GM19328 (cell line): ENCODE measurements at regions not wholly inside any gene's neighbourhood (a gene's known extent, or its start where the extent isn't known, plus 50 kb on each side); places are given as distances from the start of the nearest gene placed in this dataset.
"Not testable (repeated sequence)": the region's sequence is repeated elsewhere in the genome, so short reads cannot be mapped to it uniquely, and the experiment has no call there.

ENCODE experiments used
- ATAC-seq: cut with Tn5 transposase; IDR thresholded peaks from one replicate; pipeline ENCODE4 v1.9.1; 2021; ENCODE audit warnings: mild to moderate bottlenecking, moderate library complexity; ENCODE audit not compliant: unreplicated experiment

- ATAC-seq, result no peak
These were observed 50.3 kb upstream of the SNRK start for GRCh38 chr3:43236008-43236407.

- no peak for ATAC-seq
These were observed 53.3 kb upstream of the SNRK start for GRCh38 chr3:43233062-43233461.

- no peak for ATAC-seq
These were observed 54.9 kb upstream of the SNRK start for GRCh38 chr3:43231276-43232000.

- ATAC-seq, result not testable (repeated sequence)
These were observed 56.5 kb upstream of the SNRK start for GRCh38 chr3:43229865-43230264.

- not testable (repeated sequence) for ATAC-seq
These were observed 58.7 kb upstream of the SNRK start for GRCh38 chr3:43227685-43228084.

- ATAC-seq, result no peak
These were observed 61.8 kb upstream of the SNRK start for GRCh38 chr3:43224405-43225073.

GRCh38 chr3:43223670-43224364 is 62.5 kb upstream of the SNRK start:
- no peak for ATAC-seq

GRCh38 chr3:43222590-43222989 is 63.8 kb upstream of the SNRK start:
- ATAC-seq, result no peak

GRCh38 chr3:43221076-43221475 is 65.3 kb upstream of the SNRK start:
- ATAC-seq, result no peak

- no peak for ATAC-seq
These were observed 66.7 kb upstream of the SNRK start for GRCh38 chr3:43219616-43220015.

GRCh38 chr3:43218921-43219320 is 67.4 kb upstream of the SNRK start:
- ATAC-seq, result no peak

- no peak for ATAC-seq
These were observed 68.2 kb upstream of the SNRK start for GRCh38 chr3:43218156-43218555.

- no peak for ATAC-seq
These were observed 68.7 kb upstream of the SNRK start for GRCh38 chr3:43217633-43218032.

GRCh38 chr3:43217206-43217605 is 69.1 kb upstream of the SNRK start:
- no peak for ATAC-seq

GRCh38 chr3:43215663-43216275 is 70.6 kb upstream of the SNRK start:
- ATAC-seq, result no peak

- no peak for ATAC-seq
These were observed 71.2 kb upstream of the SNRK start for GRCh38 chr3:43215138-43215537.

- no peak for ATAC-seq
These were observed 71.7 kb upstream of the SNRK start for GRCh38 chr3:43214616-43215015.

GRCh38 chr3:43213631-43214030 is 72.7 kb upstream of the SNRK start:
- no peak for ATAC-seq

- no peak for ATAC-seq
These were observed 73.3 kb upstream of the SNRK start for GRCh38 chr3:43212914-43213611.

GRCh38 chr3:43211681-43212080 is 74.7 kb upstream of the SNRK start:
- no peak for ATAC-seq
